HCEC 1CT (cell line): ENCODE measurements at regions not wholly inside any gene's neighbourhood (a gene's known extent, or its start where the extent isn't known, plus 50 kb on each side); places are given as distances from the start of the nearest gene placed in this dataset.

Source experiments
- DNase-seq: peaks from one replicate; pipeline ENCODE4 v3.0.0-alpha.2; 2017

DNA sequence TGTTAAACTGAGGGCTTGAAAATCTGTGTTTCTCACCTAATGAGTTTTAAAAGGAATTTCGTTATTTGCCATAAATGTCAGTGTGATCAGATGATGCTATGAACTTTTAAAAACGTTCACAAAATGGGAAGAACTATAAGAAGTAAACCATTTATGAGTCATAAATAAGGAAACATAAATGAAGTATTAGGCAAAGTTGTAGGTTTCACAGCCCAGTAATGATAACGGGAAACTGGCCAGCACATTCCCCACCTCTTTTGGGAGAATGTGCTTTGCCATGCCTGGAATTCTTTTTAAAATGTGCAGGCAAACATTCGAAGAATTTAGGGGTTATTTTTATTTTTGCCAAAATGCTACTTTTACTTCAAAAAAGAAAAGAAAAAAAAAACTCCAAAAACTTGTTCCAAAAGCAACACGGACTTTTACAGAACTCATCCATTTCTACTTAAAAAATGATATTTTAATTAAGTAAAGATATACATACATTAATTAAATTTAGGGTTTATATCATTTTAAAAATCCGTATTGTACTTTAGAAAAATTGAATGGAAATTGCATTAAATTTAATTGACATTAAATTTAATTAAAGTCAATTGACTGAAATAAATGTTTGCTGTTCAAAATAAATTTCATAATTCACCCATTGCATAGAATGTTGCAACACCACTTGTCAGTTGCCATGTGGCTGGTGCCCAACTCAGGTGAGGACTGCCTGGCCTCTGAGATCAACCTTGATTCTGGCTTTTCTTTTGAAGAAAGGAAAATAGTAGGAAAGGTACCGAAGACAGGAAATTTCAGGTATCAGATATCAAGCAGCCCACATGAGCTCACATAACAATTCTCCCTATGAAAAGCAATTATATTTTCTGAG, 1198.5 kb downstream of the EFNB2 start:
- DNase-seq = no peak

GRCh38 chr13:105334211-105334610, 1201.3 kb downstream of the EFNB2 start:
- no peak for DNase-seq

DNA sequence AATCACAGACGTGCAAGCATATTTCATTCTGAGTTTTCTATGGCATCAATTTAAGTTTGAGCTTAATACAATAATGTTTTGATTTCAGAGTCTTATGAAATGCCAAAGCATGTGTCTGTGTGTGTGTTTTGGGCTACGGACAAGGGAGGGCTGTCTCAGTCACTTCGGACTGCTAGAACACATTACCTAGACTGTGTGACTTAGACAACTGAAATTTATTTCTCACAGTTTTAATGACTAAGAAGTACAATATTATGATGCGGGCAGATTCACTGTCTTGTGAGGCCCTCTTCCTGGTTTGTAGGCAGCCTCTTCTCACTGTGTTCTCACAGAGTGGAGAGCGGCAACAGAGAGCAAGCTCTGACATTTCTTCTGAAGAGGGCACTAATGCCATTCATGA, 1202.0 kb downstream of the EFNB2 start:
- no peak for DNase-seq

DNA sequence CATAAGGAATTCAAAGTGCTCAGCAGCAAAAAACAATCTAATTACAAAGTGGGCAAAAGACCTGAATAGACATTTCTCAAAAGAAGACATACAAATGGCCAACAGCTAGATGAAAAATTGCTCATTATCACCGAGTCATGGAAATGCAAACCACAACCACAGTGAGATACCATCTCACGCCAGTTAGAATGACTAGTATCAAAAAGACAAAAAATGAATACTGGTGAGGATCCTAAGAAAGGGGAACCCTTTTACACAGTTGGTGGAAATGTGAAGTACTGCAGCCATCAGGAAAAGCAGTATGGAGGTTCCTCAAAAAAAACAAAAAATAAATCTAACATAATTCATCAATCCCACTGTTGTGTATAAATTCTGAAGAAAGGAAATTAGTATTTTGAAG, 1206.1 kb downstream of the EFNB2 start:
- DNase-seq = no peak

DNA sequence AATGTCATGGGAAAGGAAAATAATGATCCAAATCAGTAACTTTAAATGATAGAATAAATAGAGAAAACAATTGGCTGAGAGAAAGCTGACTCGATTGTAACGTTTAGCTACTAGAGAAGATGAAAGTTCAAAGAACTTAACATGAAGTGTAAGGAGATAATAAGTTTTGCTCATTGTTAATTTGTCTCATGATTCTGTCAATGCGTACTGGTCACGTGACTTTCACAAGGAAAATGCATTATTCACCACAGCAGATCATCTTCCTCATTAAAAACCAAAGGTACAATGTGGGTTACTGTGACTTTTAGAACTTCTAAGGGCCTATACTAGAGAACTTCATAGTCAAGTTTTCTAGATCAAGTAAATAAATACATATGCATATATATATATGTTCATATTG, 1207.2 kb downstream of the EFNB2 start:
- DNase-seq = no peak

GRCh38 chr13:105327581-105328126, 1207.8 kb downstream of the EFNB2 start:
- DNase-seq = no peak

- DNase-seq = no peak
Observed at GRCh38 chr13:105319875-105320274, 1215.6 kb downstream of the EFNB2 start.

DNA sequence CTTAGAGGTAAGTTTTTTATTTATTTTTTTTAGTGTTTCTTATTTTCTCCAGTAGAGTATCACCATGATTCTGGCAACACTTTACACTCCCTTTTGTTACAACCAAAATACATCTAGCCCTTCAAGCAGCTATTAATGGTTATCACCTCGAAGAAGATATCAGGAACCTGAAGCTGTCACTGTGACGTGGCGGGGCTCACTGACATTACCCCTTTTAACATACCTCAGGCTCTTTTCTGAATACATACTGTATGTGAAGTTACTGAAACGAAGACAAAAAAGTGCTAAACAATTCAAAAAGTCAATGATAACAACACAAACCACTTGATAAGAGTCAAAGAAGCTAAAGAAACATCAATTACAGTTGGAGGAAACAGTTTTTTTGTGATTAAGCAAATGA, 1218.7 kb downstream of the EFNB2 start:
- DNase-seq = no peak

DNA sequence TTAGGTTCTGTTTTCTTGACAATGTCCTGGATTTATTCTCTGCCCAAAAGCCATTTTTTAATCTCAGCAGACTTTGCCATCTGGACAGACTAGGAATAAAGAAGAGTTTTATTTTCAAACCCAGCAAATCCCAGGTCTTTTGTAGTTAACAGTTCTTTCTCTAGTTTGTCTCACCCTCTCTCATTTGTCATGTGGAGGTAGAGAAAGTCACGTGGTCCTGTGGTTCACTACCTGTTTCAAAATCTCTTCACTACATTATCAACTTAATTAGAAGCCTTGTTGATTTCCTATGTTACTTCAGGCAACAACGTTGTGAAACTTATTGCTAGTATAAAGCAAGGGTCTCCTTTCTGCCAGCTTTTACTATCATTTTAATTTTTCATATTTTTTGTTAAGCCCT, 1222.6 kb downstream of the EFNB2 start:
- no peak for DNase-seq

GRCh38 chr13:105311094-105311493, 1224.4 kb downstream of the EFNB2 start:
- DNase-seq = no peak

DNA sequence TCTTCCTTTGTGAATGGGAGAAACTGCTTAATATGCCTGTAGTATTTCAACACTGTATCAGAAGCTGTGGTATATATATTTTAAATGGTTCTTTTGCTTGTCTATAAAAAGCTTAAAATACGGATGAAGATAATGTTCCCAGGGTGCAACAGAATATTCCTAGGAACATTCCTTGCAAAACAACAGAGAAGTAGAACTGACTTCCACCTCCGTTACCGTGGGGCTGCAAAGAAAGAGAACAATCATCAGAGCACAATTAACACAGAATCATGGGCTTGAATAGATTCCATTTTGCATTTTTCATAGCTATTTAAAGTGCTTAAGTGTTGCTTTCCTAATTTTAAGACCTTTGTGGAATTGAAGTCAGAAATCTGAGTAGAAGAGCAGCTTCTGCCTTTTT, 1227.7 kb downstream of the EFNB2 start:
- no peak for DNase-seq

GRCh38 chr13:105297839-105298238, 1237.6 kb downstream of the EFNB2 start:
- DNase-seq = no peak

DNA sequence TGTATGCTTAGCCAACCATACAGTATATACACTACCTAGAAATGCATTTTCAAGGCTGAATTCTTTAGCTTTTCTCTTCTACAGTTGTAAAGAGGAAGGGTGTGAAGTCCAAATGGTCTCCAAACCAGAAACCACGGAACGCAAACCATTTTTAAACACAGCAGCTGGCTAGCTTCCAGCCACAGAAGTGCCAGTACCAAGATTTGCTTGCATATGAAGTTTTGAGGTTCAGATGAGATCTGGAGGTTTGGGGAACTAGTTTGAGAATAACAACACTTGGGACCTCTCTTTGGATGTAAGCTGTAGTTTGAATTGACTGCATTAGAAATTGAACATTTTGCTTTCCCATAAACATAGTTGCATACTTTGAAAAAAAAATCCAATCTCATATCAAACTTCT, 1243.5 kb downstream of the EFNB2 start:
- no peak for DNase-seq

DNA sequence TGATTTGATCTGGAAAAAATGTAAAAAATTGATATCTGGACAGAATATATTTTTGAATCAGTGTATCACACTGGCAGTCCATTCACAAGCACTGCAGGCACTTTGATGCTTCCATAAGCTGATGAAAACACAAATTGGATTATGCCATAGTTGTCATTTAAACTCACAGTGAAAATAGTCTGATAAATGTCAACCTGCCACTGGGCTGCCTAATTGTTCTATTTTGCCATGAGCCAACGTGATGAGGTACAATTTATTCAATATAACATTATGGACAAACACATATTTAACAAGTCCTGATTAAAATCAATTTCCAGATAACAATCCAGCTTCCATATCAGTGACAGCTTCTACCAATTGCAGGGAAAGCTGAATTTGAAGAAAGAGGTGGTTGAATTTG, 1244.9 kb downstream of the EFNB2 start:
- DNase-seq = no peak

DNA sequence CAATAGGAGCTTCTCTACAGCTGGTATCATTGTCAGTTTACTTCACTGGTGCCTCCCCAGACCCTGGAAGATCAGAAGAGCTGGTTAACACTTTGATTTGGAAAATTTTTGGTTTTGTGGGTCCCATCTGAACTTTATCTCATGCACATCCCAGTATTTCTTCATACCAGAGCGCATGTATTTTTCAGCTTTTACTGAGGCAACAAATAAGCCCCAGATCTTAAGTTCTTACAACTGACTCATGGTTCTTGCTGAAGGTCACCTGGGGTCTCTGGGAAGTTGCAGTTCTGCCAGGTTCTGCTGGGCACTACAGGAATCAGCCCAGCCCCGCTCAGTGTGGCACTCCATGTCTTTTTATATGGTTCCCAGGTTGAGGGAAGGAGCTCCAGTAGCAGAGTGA, 1249.9 kb downstream of the EFNB2 start:
- no peak for DNase-seq

- DNase-seq = no peak
Observed at GRCh38 chr13:105282406-105283285, 1252.8 kb downstream of the EFNB2 start.

GRCh38 chr13:105278943-105279381, 1256.5 kb downstream of the EFNB2 start:
- DNase-seq = no peak

- DNase-seq = no peak
Observed at GRCh38 chr13:105276571-105276970, 1258.9 kb downstream of the EFNB2 start.

DNA sequence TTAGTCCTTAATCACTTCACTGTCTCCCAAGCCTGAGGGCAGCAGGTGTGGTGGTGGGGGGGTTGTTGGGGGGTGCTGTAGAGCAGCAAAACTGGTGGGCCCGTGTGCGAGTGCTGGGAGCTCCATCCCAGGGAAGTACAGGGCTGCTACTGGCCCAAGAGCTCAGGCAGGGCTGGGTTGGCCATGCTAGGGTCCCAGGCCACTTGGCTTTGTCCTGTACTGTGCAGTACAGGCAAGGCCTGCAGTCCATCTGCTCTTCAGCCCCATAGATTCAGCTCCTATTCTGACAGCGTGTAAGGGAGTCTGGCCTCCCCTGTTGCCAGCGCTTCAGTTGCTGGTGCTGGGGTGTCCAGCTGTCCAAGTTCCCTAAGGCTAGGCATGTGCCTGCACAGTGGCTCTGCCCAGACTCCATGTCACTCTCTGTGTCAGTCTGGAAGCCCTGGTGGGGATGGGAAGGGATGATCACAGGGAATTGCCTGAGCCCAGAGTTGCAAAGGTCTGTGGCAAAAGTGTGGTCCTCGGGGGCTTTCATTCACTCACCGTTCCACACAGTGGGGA, 1261.7 kb downstream of the EFNB2 start:
- no peak for DNase-seq

GRCh38 chr13:105272660-105273631, 1262.5 kb downstream of the EFNB2 start:
- DNase-seq = no peak

GRCh38 chr13:105266615-105267014, 1268.8 kb downstream of the EFNB2 start:
- DNase-seq = no peak

GRCh38 chr13:105262579-105262978, 1272.9 kb downstream of the EFNB2 start:
- no peak for DNase-seq
